K562 (cell line): ENCODE measurements at regions not wholly inside any gene's neighbourhood (a gene's known extent, or its start where the extent isn't known, plus 50 kb on each side); places are given as distances from the start of the nearest gene placed in this dataset.

Experiments used
- ATAC-seq: fragments of 200-7000 bp; cut with Tn5 transposase; 3 replicates; pipeline ENCODE4 v1.9.1; 2020; ENCODE audit warnings: moderate library complexity
- BruUV-seq: library from RNA; stranded (reverse); fragments of 400-500 nt; replicated peaks from 2 replicates; lab custom pipeline; 2021; lab: Mats Ljungman, UMichigan
- CTCF ChIA-PET: fragments of 300-600 bp; formaldehyde crosslinking; extraction: SDS; loops from one replicate; lab custom pipeline; 2021; ENCODE audit warnings: low intra/inter-chr PET ratio; lab: Yijun Ruan, JAX
- POLR2A ChIA-PET: fragments of 300-600, 350-650 bp; sonication (Branson Sonifier 250); formaldehyde crosslinking; extraction: SDS; loops from one replicate; lab custom pipeline; 2021; ENCODE audit warnings: antibody characterized with exemption, inconsistent platforms; lab: Yijun Ruan, JAX
- DNase-seq, 4 experiments: peaks; one replicate each; pipeline versions ENCODE4 v3.0.0 to v3.0.0-alpha.2; 2011 to 2018; ENCODE audit warnings: low spot score in 3 of 4, mixed read lengths in 3 of 4; ENCODE audit errors: extremely low read depth in 1 of 4
- FAIRE-seq: peaks from 2 replicates; lab custom pipeline; 2011; peaks lifted over from hg19 to GRCh38; lab: Jason Lieb, UNC
- H2AFZ ChIP-seq: 2 replicates; pipeline ENCODE4 v1.6.0; 2011; ENCODE audit warnings: low read depth, low read length, control low read depth, inconsistent platforms
- H3K27ac ChIP-seq: fragments of 200-600 bp; 3 replicates; pipeline ENCODE4 v1.8.0; 2011; ENCODE audit warnings: low read depth, mild to moderate bottlenecking, control low read depth, inconsistent platforms, low read length, moderate library complexity, mixed read lengths; ENCODE audit errors: extremely low read depth
- H3K27me3 ChIP-seq, 2 experiments: fragments of 300-600 bp in 1 of 2; 2 replicates in 1 of 2; 3 replicates in 1 of 2; pipeline versions ENCODE4 v1.6.0 to v1.8.0; 2011; ENCODE audit warnings: inconsistent platforms in 2 of 2, low read length in 2 of 2, mild to moderate bottlenecking in 1 of 2, mixed read lengths in 1 of 2, moderate library complexity in 1 of 2; ENCODE audit not compliant: control insufficient read depth in 2 of 2, insufficient read depth in 2 of 2
- H3K36me3 ChIP-seq: fragments of 300-600 bp; 3 replicates; pipeline ENCODE4 v1.8.0; 2011; ENCODE audit warnings: mild to moderate bottlenecking, low read length, inconsistent platforms; ENCODE audit not compliant: control insufficient read depth, insufficient read depth
- H3K4me1 ChIP-seq, 2 experiments: fragments of 200-600 bp in 1 of 2; replicated peaks in 1 of 2; 2 replicates in 1 of 2; 3 replicates in 1 of 2; pipeline versions ENCODE4 v1.5.1 to v1.8.0; 2011; ENCODE audit warnings: inconsistent platforms in 2 of 2, low read length in 2 of 2, mild to moderate bottlenecking in 1 of 2, mixed read lengths in 1 of 2, moderate library complexity in 1 of 2; ENCODE audit not compliant: control insufficient read depth in 2 of 2, insufficient read depth in 2 of 2
- H3K4me2 ChIP-seq: 2 replicates; pipeline ENCODE4 v1.6.1; 2011; ENCODE audit warnings: low read length, control low read depth, inconsistent platforms, mixed read lengths; ENCODE audit not compliant: insufficient read depth
- H3K4me3 ChIP-seq: fragments of 200-600 bp; sonication (generic), shearing (Covaris generic); 2 replicates; pipeline ENCODE4 v1.5.1; 2016; ENCODE audit warnings: control low read depth, inconsistent platforms
- H3K79me2 ChIP-seq: fragments of 200-600 bp; 3 replicates; pipeline ENCODE4 v1.8.0; 2011; ENCODE audit warnings: low read length, inconsistent platforms; ENCODE audit not compliant: control insufficient read depth, insufficient read depth
- H3K9ac ChIP-seq, 2 experiments: 2 replicates each; pipeline versions ENCODE4 v1.6.0 to v1.6.1; 2011; ENCODE audit warnings: low read depth in 2 of 2, low read length in 2 of 2, control low read depth in 1 of 2, inconsistent platforms in 1 of 2, mild to moderate bottlenecking in 1 of 2, mixed read lengths in 1 of 2; ENCODE audit not compliant: insufficient read depth in 1 of 2
- H3K9me1 ChIP-seq: one replicate; pipeline ENCODE4 v1.6.0; 2011; ENCODE audit warnings: inconsistent platforms, mild to moderate bottlenecking, low read length, moderate library complexity; ENCODE audit not compliant: control insufficient read depth, insufficient read depth
- H3K9me3 ChIP-seq: replicated peaks from 2 replicates; pipeline ENCODE4 v1.5.1; 2011; ENCODE audit warnings: low read depth, low read length, inconsistent platforms; ENCODE audit not compliant: control insufficient read depth, insufficient read depth
- H4K20me1 ChIP-seq: replicated peaks from 2 replicates; pipeline ENCODE4 v1.6.1; 2011; ENCODE audit warnings: low read length, inconsistent platforms, mixed read lengths; ENCODE audit not compliant: control insufficient read depth, insufficient read depth
- ASH1L ChIP-seq: fragments of 450-650 bp; IDR thresholded peaks from 2 replicates; pipeline ENCODE4 v1.6.1; 2018; ENCODE audit warnings: borderline replicate concordance, mild to moderate bottlenecking, low read depth; ENCODE audit not compliant: partially characterized antibody
- BACH1 ChIP-seq: fragments of 200-800 bp; sonication (Bioruptor generic); IDR thresholded peaks from 2 replicates; pipeline ENCODE4 v1.6.1; 2016; ENCODE audit warnings: missing genetic modification characterization, missing compliant biosample characterization
- ETV1 ChIP-seq: fragments of 450-650 bp; conservative IDR thresholded peaks from 2 replicates; pipeline ENCODE4 v1.6.1; 2016; ENCODE audit warnings: missing genetic modification characterization, control low read depth, low read depth, missing compliant biosample characterization
- GABPB1 ChIP-seq: sonication (generic); formaldehyde crosslinking; IDR thresholded peaks from 2 replicates; pipeline ENCODE4 v1.8.0; 2022; ENCODE audit warnings: mild to moderate bottlenecking, missing genetic modification reagents
- HDAC2 ChIP-seq: fragments of 450-650 bp; IDR thresholded peaks from 2 replicates; pipeline ENCODE4 v1.6.1; 2016; ENCODE audit warnings: mild to moderate bottlenecking
- PCBP1 ChIP-seq: fragments of 200-400 bp; formaldehyde crosslinking; IDR thresholded peaks from 2 replicates; pipeline ENCODE4 v1.6.1; 2018; ENCODE audit warnings: mild to moderate bottlenecking, low read depth, low read length; ENCODE audit not compliant: poor library complexity, severe bottlenecking
- RBFOX2 ChIP-seq: fragments of 200-400 bp; formaldehyde crosslinking; IDR thresholded peaks from 2 replicates; pipeline ENCODE4 v1.6.1; 2017; ENCODE audit warnings: low read depth, mild to moderate bottlenecking, low read length, moderate library complexity
- SETDB1 ChIP-seq: IDR thresholded peaks from one replicate; pipeline ENCODE4 v1.6.1; 2012; ENCODE audit warnings: low read length, control low read depth, inconsistent platforms
- SMAD1 ChIP-seq: fragments of 150-350 bp; IDR thresholded peaks from 2 replicates; pipeline ENCODE4 v1.6.1; 2014; ENCODE audit warnings: low read length, low read depth; ENCODE audit not compliant: partially characterized antibody
- TSC22D4 ChIP-seq: fragments of 450-650 bp; IDR thresholded peaks from 2 replicates; pipeline ENCODE4 v1.6.1; 2016; ENCODE audit warnings: missing genetic modification characterization, missing biosample characterization, control low read depth
- in situ Hi-C: fragments of 300-500 bp; cut with MboI; formaldehyde crosslinking; loops from 4 replicates; pipeline ENCODE4 v1.15.0; 2018; ENCODE audit warnings: inconsistent platforms, mixed read lengths
- intact Hi-C: fragments of 100-400 bp; cut with micrococcal nuclease; formaldehyde crosslinking; loops from 2 replicates; pipeline ENCODE4 v1.14.2; 2022
- TF ChIP-seq, protein P1 (sequence below): fragments of 450-650 bp; IDR thresholded peaks from 2 replicates; pipeline ENCODE4 v1.6.1; 2016; ENCODE audit warnings: low read depth
- TF ChIP-seq, protein P2 (sequence below): fragments of 450-650 bp; IDR thresholded peaks from 2 replicates; pipeline ENCODE4 v1.6.1; 2016

DNA sequence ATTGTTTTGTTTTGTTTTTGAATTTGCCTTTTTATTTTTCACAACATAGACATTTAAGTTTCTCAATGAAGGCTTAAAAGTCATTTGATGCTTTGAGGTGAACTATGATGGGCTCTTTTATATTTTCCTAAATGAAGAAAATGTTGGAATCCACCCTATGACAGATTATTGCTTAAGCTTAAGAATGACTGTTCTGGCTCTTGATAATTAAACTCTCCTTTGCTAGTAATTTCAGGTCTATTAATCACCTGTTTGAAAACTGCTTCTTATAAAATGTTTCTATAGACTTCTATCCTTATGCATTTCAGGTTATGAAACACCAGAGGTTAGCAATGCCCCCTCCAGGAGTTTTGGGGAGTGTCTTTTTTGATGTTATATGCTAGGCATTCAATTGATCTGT, 424.1 kb upstream of the DYNLRB2 start:
- Histone ChIP-seq H3K9ac (no peak overlapping the region), H3K9me3 (no peaks in the 10 kb centered on the region), H3K9me1 (no peaks in the 10 kb centered on the region), H3K4me2 (no peak overlapping the region), H3K36me3 (no peaks in the 10 kb centered on the region), H3K4me3 (no peak overlapping the region), H3K4me1 (no peaks in the 10 kb centered on the region), H4K20me1 (no peaks in the 10 kb centered on the region), H3K27me3 (peaks cover 2 to 19% of the 10 kb centered on the region in 2 experiments; a peak in 3 of 5 replicates), H3K27ac (no peak overlapping the region), H2AFZ (no peak overlapping the region), H3K79me2 (no peaks in the 10 kb centered on the region)
- FAIRE-seq: no peak
- no peak for DNase-seq
- ATAC-seq: no peak
- TF ChIP-seq, protein P1, sequence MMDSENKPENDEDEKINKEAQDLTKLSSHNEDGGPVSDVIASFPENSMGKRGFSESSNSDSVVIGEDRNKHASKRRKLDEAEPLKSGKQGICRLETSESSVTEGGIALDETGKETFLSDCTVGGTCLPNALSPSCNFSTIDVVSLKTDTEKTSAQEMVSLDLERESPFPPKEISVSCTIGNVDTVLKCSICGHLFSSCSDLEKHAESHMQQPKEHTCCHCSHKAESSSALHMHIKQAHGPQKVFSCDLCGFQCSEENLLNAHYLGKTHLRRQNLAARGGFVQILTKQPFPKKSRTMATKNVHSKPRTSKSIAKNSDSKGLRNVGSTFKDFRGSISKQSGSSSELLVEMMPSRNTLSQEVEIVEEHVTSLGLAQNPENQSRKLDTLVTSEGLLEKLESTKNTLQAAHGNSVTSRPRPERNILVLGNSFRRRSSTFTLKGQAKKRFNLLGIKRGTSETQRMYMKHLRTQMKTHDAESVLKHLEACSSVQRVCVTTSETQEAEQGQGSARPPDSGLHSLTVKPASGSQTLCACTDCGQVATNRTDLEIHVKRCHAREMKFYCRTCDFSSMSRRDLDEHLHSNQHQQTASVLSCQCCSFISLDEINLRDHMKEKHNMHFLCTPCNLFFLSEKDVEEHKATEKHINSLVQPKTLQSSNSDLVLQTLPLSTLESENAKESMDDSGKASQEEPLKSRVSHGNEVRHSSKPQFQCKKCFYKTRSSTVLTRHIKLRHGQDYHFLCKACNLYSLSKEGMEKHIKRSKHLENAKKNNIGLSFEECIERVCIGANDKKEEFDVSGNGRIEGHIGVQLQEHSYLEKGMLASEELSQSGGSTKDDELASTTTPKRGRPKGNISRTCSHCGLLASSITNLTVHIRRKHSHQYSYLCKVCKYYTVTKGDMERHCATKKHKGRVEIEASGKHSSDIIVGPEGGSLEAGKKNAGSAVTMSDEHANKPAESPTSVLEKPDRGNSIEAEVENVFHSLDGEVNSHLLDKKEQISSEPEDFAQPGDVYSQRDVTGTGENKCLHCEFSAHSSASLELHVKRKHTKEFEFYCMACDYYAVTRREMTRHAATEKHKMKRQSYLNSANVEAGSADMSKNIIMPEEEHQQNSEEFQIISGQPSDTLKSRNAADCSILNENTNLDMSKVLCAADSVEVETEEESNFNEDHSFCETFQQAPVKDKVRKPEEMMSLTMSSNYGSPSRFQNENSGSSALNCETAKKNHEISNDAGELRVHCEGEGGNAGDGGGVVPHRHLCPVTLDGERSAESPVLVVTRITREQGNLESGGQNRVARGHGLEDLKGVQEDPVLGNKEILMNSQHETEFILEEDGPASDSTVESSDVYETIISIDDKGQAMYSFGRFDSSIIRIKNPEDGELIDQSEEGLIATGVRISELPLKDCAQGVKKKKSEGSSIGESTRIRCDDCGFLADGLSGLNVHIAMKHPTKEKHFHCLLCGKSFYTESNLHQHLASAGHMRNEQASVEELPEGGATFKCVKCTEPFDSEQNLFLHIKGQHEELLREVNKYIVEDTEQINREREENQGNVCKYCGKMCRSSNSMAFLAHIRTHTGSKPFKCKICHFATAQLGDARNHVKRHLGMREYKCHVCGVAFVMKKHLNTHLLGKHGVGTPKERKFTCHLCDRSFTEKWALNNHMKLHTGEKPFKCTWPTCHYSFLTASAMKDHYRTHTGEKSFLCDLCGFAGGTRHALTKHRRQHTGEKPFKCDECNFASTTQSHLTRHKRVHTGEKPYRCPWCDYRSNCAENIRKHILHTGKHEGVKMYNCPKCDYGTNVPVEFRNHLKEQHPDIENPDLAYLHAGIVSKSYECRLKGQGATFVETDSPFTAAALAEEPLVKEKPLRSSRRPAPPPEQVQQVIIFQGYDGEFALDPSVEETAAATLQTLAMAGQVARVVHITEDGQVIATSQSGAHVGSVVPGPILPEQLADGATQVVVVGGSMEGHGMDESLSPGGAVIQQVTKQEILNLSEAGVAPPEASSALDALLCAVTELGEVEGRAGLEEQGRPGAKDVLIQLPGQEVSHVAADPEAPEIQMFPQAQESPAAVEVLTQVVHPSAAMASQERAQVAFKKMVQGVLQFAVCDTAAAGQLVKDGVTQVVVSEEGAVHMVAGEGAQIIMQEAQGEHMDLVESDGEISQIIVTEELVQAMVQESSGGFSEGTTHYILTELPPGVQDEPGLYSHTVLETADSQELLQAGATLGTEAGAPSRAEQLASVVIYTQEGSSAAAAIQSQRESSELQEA: no peak
- no peak for TF ChIP-seq TSC22D4 (tag)
- TF ChIP-seq HDAC2: no peak
- TF ChIP-seq ASH1L: no peak
- TF ChIP-seq SETDB1: no peak
- no peak for TF ChIP-seq ETV1
- no peak for TF ChIP-seq BACH1 (tag)
- TF ChIP-seq GABPB1: no peak
- TF ChIP-seq PCBP1: no peak
- TF ChIP-seq RBFOX2: no peak
- TF ChIP-seq SMAD1: no peak
- TF ChIP-seq, protein P2, sequence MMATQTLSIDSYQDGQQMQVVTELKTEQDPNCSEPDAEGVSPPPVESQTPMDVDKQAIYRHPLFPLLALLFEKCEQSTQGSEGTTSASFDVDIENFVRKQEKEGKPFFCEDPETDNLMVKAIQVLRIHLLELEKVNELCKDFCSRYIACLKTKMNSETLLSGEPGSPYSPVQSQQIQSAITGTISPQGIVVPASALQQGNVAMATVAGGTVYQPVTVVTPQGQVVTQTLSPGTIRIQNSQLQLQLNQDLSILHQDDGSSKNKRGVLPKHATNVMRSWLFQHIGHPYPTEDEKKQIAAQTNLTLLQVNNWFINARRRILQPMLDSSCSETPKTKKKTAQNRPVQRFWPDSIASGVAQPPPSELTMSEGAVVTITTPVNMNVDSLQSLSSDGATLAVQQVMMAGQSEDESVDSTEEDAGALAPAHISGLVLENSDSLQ: no peak
- ChIA-PET POLR2A (interaction anchor here (1.4 kb wide), 1 partner anchor 15 kb away, joined by 3 read pairs; no protein-coding TSS in a partner anchor), CTCF (no interaction called here)
- no TSS peak for BruUV-seq
- intact Hi-C loops: no loop called here
- in situ Hi-C loops: no loop called here
